Thoracic aorta (tissue), 2 donors: ENCODE measurements at regions not wholly inside any gene's neighbourhood (a gene's known extent, or its start where the extent isn't known, plus 50 kb on each side); places are given as distances from the start of the nearest gene placed in this dataset.

Experiments
- ATAC-seq: fragments of 150-250 bp; one replicate; pipeline ENCODE4 v1.8.0; 2017; ENCODE audit warnings: low read depth; ENCODE audit not compliant: insufficient number of reproducible peaks, low FRiP score
- DNase-seq: peaks from one replicate; pipeline ENCODE4 v3.0.0-alpha.2; 2020; ENCODE audit warnings: low spot score
- H3K27ac ChIP-seq, 2 donors: fragments of 200-600 bp; sonication (generic); 1 replicate in 1 of 2; 2 replicates in 1 of 2; pipeline ENCODE4 v1.5.1; 2016; ENCODE audit warnings: mild to moderate bottlenecking in 2 of 2, moderate library complexity in 2 of 2
- H3K27me3 ChIP-seq: fragments of 200-600 bp; sonication (generic); replicated peaks from 2 replicates; pipeline ENCODE4 v1.6.0; 2016; ENCODE audit warnings: mild to moderate bottlenecking; ENCODE audit not compliant: insufficient read depth
- H3K36me3 ChIP-seq: fragments of 200-600 bp; sonication (generic); one replicate; pipeline ENCODE4 v1.5.1; 2016
- H3K4me1 ChIP-seq, 2 donors: fragments of 200-600 bp; sonication (generic); 1 replicate in 1 of 2; 2 replicates in 1 of 2; pipeline versions ENCODE4 v1.5.1 to v1.6.0; 2016; ENCODE audit warnings: low read depth in 2 of 2, mild to moderate bottlenecking in 1 of 2; ENCODE audit not compliant: control insufficient read depth in 1 of 2
- H3K4me3 ChIP-seq: fragments of 200-600 bp; sonication (generic); 2 replicates; pipeline ENCODE4 v1.5.1; 2016; ENCODE audit warnings: mild to moderate bottlenecking
- H3K9me3 ChIP-seq: fragments of 200-600 bp; sonication (generic); 2 replicates; pipeline ENCODE4 v1.5.1; 2016
- CTCF ChIP-seq: fragments of 200-600 bp; sonication (generic); IDR thresholded peaks from one replicate; pipeline ENCODE4 v1.5.1; 2019; ENCODE audit warnings: antibody characterized with exemption

- no peaks in the 10 kb centered on the region for H3K9me3 ChIP-seq
- H3K36me3 ChIP-seq = no peaks in the 10 kb centered on the region
- no peak overlapping the region for H3K27ac ChIP-seq
- TF ChIP-seq CTCF = no peak
- DNase-seq (no peak), ATAC-seq (no peak)
- no peaks in the 10 kb centered on the region for H3K27me3 ChIP-seq
- H3K4me3 ChIP-seq = no peak overlapping the region
- H3K4me1 ChIP-seq = no peaks in the 10 kb centered on the region
Measured at GRCh38 chr19:32176591-32176990, 168.8 kb upstream of the ZNF507 start.

DNA sequence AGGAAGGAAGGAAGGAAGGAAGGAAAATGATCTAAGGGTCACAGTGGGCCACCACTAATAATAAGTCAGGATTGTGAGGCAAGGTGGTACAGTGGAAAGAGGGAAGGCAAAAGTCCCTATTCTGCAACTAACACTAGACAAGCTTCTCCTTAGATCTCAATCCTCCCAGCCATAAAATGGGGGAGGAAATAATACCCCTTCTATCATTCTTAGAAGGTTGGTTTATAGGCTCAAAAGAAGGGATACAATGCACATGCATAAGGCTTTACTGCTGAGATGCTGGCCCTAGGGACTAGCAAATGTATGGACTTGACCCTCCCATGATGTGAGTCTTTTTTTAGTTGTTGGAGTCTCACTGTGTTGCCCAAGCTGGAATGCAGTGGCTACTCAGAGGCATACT is 167.7 kb upstream of the ZNF507 start:
- no peaks in the 10 kb centered on the region for H3K4me1 ChIP-seq
- DNase-seq (no peak), ATAC-seq (no peak)
- H3K4me3 ChIP-seq = no peak overlapping the region
- no peak for TF ChIP-seq CTCF
- no peaks in the 10 kb centered on the region for H3K27me3 ChIP-seq
- no peaks in the 10 kb centered on the region for H3K9me3 ChIP-seq
- H3K36me3 ChIP-seq = no peaks in the 10 kb centered on the region
- no peak overlapping the region for H3K27ac ChIP-seq

GRCh38 chr19:32178401-32178800 is 167.0 kb upstream of the ZNF507 start:
- no peak overlapping the region for H3K27ac ChIP-seq
- H3K4me3 ChIP-seq = no peak overlapping the region

GRCh38 chr19:32178956-32179355 is 166.5 kb upstream of the ZNF507 start:
- ATAC-seq (no peak), DNase-seq (no peak)
- Histone ChIP-seq H3K9me3 (no peaks in the 10 kb centered on the region), H3K27me3 (no peaks in the 10 kb centered on the region), H3K36me3 (no peaks in the 10 kb centered on the region), H3K4me3 (no peak overlapping the region), H3K27ac (no peak overlapping the region), H3K4me1 (no peaks in the 10 kb centered on the region)
- no peak for TF ChIP-seq CTCF

More at GRCh38 chr19:32178401-32178800, 167.0 kb upstream of the ZNF507 start:
- DNase-seq (no peak), ATAC-seq (no peak)
- Histone ChIP-seq H3K27me3 (no peaks in the 10 kb centered on the region), H3K36me3 (no peaks in the 10 kb centered on the region), H3K9me3 (no peaks in the 10 kb centered on the region), H3K4me1 (no peaks in the 10 kb centered on the region)
- TF ChIP-seq CTCF = no peak

- no peak overlapping the region for H3K27ac ChIP-seq
- H3K27me3 ChIP-seq = no peaks in the 10 kb centered on the region
- no peak for DNase-seq
- H3K4me1 ChIP-seq = no peaks in the 10 kb centered on the region
- H3K36me3 ChIP-seq = no peaks in the 10 kb centered on the region
- ATAC-seq = no peak
- no peaks in the 10 kb centered on the region for H3K9me3 ChIP-seq
- TF ChIP-seq CTCF = no peak
- no peak overlapping the region for H3K4me3 ChIP-seq
Measured at GRCh38 chr19:32181216-32181920, 164.0 kb upstream of the ZNF507 start.
